H7 (cell line): ENCODE measurements at regions not wholly inside any gene's neighbourhood (a gene's known extent, or its start where the extent isn't known, plus 50 kb on each side); places are given as distances from the start of the nearest gene placed in this dataset.

Experiments used
- DNase-seq: peaks from one replicate; pipeline ENCODE4 v3.0.0; 2012
- H3K27me3 ChIP-seq: 2 replicates; pipeline ENCODE4 v1.6.0; 2011; ENCODE audit warnings: mild to moderate bottlenecking, low read length; ENCODE audit not compliant: control insufficient read depth, insufficient read depth
- H3K36me3 ChIP-seq: replicated peaks from 2 replicates; pipeline ENCODE4 v1.5.1; 2011; ENCODE audit warnings: low read length; ENCODE audit not compliant: control insufficient read depth, insufficient read depth
- H3K4me3 ChIP-seq: 2 replicates; pipeline ENCODE4 v1.5.1; 2011; ENCODE audit warnings: low read depth, mild to moderate bottlenecking, control low read depth, low read length, moderate library complexity; ENCODE audit not compliant: insufficient read depth

- Histone ChIP-seq H3K4me3 (no peak overlapping the region), H3K27me3 (no peaks in the 10 kb centered on the region; the same call in 1 of the 2 replicates), H3K36me3 (no peaks in the 10 kb centered on the region)
- DNase-seq = no peak
Observed at GRCh38 chr1:147837964-147838292, 64.7 kb upstream of the GJA8 start.

GRCh38 chr1:147840909-147841308, 61.7 kb upstream of the GJA8 start:
- DNase-seq = no peak

GRCh38 chr1:147842578-147842977, 60.0 kb upstream of the GJA8 start:
- Histone ChIP-seq H3K27me3 (no peaks in the 10 kb centered on the region), H3K36me3 (no peaks in the 10 kb centered on the region), H3K4me3 (no peak overlapping the region)
- DNase-seq = no peak

More at GRCh38 chr1:147840909-147841308, 61.7 kb upstream of the GJA8 start:
- no peaks in the 10 kb centered on the region for H3K27me3 ChIP-seq
- H3K36me3 ChIP-seq = no peaks in the 10 kb centered on the region
- H3K4me3 ChIP-seq = no peak overlapping the region

GRCh38 chr1:147843486-147843885, 59.1 kb upstream of the GJA8 start:
- no peak overlapping the region for H3K4me3 ChIP-seq
- DNase-seq = no peak
- no peaks in the 10 kb centered on the region for H3K27me3 ChIP-seq
- H3K36me3 ChIP-seq = no peaks in the 10 kb centered on the region

GRCh38 chr1:147847831-147848230, 54.8 kb upstream of the GJA8 start:
- H3K27me3 ChIP-seq = no peaks in the 10 kb centered on the region
- DNase-seq = no peak
- H3K36me3 ChIP-seq = no peaks in the 10 kb centered on the region
- H3K4me3 ChIP-seq = no peak overlapping the region

GRCh38 chr1:147849098-147849895, 53.3 kb upstream of the GJA8 start:
- no peaks in the 10 kb centered on the region for H3K36me3 ChIP-seq

GRCh38 chr1:147850737-147851136, 51.9 kb upstream of the GJA8 start:
- Histone ChIP-seq H3K4me3 (no peak overlapping the region), H3K27me3 (no peaks in the 10 kb centered on the region), H3K36me3 (no peaks in the 10 kb centered on the region)
- no peak for DNase-seq

More at GRCh38 chr1:147849098-147849895, 53.3 kb upstream of the GJA8 start:
- no peak for DNase-seq
- Histone ChIP-seq H3K4me3 (no peak overlapping the region), H3K27me3 (no peaks in the 10 kb centered on the region)

GRCh38 chr1:147851149-147851548, 51.4 kb upstream of the GJA8 start:
- Histone ChIP-seq H3K27me3 (no peaks in the 10 kb centered on the region), H3K36me3 (no peaks in the 10 kb centered on the region), H3K4me3 (no peak overlapping the region)
- DNase-seq = no peak

GRCh38 chr1:147852706-147853225, 49.8 kb upstream of the GJA8 start:
- no peaks in the 10 kb centered on the region for H3K27me3 ChIP-seq
- DNase-seq = no peak
- H3K36me3 ChIP-seq = no peaks in the 10 kb centered on the region
- no peak overlapping the region for H3K4me3 ChIP-seq
